Uterus (tissue), 3 donors: ENCODE measurements at regions not wholly inside any gene's neighbourhood (a gene's known extent, or its start where the extent isn't known, plus 50 kb on each side); places are given as distances from the start of the nearest gene placed in this dataset.

Experiments used
- DNase-seq, 2 donors: peaks; one replicate each; pipeline ENCODE4 v3.0.0-alpha.2; 2019 to 2020
- H3K27ac ChIP-seq, 2 donors: fragments of 200-600 bp; sonication (generic); 1 replicate in 1 of 2; 2 replicates in 1 of 2; pipeline ENCODE4 v1.5.1; 2016 to 2018
- H3K27me3 ChIP-seq, 2 donors: fragments of 200-600 bp; sonication (generic); one replicate each; pipeline ENCODE4 v1.5.1; 2018 to 2019; ENCODE audit warnings: control low read depth in 1 of 2
- H3K36me3 ChIP-seq, 2 donors: fragments of 200-600 bp; sonication (generic); one replicate each; pipeline ENCODE4 v1.5.1; 2019; ENCODE audit warnings: control low read depth in 1 of 2
- H3K4me1 ChIP-seq, 2 donors: fragments of 200-600 bp; sonication (generic); one replicate each; pipeline ENCODE4 v1.5.1; 2018 to 2019; ENCODE audit warnings: control low read depth in 1 of 2
- H3K4me3 ChIP-seq, 2 donors: fragments of 200-600 bp; sonication (generic); 1 replicate in 1 of 2; 2 replicates in 1 of 2; pipeline ENCODE4 v1.5.1; 2018 to 2019; ENCODE audit warnings: mild to moderate bottlenecking in 1 of 2
- H3K9me3 ChIP-seq, 2 donors: fragments of 200-600 bp; sonication (generic); one replicate each; pipeline ENCODE4 v1.5.1; 2019; ENCODE audit warnings: control low read depth in 1 of 2
- POLR2A ChIP-seq, 2 donors: fragments of 450-650 bp; IDR thresholded peaks; one replicate each; pipeline ENCODE4 v1.6.1; 2016; ENCODE audit warnings: antibody characterized with exemption in 2 of 2, mild to moderate bottlenecking in 1 of 2, moderate library complexity in 1 of 2
- intact Hi-C: fragments of 100-400 bp; cut with DNase I; formaldehyde crosslinking; loops from one replicate; pipeline ENCODE4 v1.15.1; 2023; ENCODE audit warnings: low total_unique reads
- TF ChIP-seq, protein P1 (sequence below), 4 experiments: fragments of 200-600 bp in 2 of 4; fragments of 450-650 bp in 2 of 4; sonication (generic) in 2 of 4; IDR thresholded peaks; one replicate each; pipeline ENCODE4 v1.5.1; 2016 to 2019; ENCODE audit warnings: antibody characterized with exemption in 4 of 4, mild to moderate bottlenecking in 2 of 4, moderate library complexity in 1 of 4
- donor health status: DM: yes; HTN: yes; CAD: no.

DNA sequence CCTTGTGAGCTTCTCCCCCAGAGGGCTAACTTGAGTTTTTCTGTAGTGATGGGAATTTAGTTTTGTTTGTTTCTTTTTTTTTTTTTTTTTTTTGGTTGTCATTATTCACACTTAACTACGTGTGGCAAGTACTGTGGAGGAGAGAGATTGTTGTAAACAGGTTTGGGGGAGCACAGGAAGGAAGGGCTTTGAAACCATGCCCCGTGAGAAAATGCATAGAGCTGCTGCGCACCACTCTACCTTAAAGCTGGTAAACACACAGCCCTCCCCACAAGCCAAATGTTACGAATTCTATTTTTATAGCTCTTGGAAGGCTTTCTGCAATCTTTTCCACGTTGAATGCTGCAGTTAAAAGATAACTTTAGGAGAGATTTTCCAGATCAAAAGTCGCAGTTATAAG is 76.2 kb downstream of the ZNF22 start:
- intact Hi-C loops: no loop called here
- H3K27ac ChIP-seq: no peak overlapping the region
- DNase-seq: no peak
- no peak overlapping the region for H3K4me3 ChIP-seq
- TF ChIP-seq, protein P1, sequence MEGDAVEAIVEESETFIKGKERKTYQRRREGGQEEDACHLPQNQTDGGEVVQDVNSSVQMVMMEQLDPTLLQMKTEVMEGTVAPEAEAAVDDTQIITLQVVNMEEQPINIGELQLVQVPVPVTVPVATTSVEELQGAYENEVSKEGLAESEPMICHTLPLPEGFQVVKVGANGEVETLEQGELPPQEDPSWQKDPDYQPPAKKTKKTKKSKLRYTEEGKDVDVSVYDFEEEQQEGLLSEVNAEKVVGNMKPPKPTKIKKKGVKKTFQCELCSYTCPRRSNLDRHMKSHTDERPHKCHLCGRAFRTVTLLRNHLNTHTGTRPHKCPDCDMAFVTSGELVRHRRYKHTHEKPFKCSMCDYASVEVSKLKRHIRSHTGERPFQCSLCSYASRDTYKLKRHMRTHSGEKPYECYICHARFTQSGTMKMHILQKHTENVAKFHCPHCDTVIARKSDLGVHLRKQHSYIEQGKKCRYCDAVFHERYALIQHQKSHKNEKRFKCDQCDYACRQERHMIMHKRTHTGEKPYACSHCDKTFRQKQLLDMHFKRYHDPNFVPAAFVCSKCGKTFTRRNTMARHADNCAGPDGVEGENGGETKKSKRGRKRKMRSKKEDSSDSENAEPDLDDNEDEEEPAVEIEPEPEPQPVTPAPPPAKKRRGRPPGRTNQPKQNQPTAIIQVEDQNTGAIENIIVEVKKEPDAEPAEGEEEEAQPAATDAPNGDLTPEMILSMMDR (IDR thresholded peaks at IDR 0.05): no peak
- TF ChIP-seq POLR2A (IDR thresholded peaks at IDR 0.05): no peak
- no peaks in the 10 kb centered on the region for H3K4me1 ChIP-seq
- no peaks in the 10 kb centered on the region for H3K36me3 ChIP-seq
- H3K9me3 ChIP-seq: no peaks in the 10 kb centered on the region
- no peaks in the 10 kb centered on the region for H3K27me3 ChIP-seq

DNA sequence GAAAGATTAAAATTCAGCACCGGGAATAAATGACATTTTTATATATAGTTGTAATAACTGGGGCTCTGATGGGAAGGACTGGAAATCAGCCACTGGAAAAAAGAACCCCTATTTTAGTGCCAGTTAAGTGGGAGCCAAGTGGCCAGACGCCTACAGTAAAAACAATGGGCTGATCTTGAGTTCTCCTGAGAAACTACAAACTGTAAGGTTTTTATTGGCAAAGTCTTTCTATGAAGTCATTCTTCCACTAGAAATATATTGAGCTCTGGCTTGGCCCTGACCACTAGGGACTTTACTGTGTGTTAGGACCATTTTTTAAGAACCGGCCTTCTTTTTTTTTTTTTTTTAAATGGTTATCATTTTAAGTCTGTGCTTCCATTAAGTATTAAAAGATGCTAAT is 79.6 kb downstream of the ZNF22 start:
- Histone ChIP-seq H3K4me1 (no peaks in the 10 kb centered on the region), H3K4me3 (no peak overlapping the region), H3K27ac (no peak overlapping the region), H3K9me3 (peaks cover 0 to under 1% of the 10 kb centered on the region in 2 donors), H3K27me3 (no peaks in the 10 kb centered on the region), H3K36me3 (no peaks in the 10 kb centered on the region)
- DNase-seq: no peak
- TF ChIP-seq, protein P1 (IDR thresholded peaks at IDR 0.05): no peak
- TF ChIP-seq POLR2A (IDR thresholded peaks at IDR 0.05): no peak
- intact Hi-C loops: no loop called here

DNA sequence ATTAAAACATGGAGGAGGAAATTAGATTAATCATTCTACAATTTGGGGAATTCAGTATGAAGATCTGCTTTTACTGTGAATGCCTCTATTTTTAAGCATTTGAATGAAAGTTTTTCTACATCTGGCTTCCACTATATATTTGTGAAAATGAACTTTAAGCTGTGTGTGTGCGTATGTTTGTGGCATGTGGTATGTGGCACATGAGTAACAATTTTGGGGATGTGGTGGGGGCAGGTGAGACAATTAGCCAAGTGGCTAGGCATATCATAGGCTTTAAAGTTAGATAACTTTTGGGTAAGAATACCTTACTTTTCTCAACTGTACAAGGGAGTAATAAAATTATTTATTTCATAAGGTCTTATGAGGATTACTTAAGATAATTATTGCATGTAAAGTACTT is 81.5 kb downstream of the ZNF22 start:
- intact Hi-C loops: no loop called here
- H3K4me3 ChIP-seq: no peak overlapping the region
- no peak overlapping the region for H3K27ac ChIP-seq
- no peak for DNase-seq
- no peaks in the 10 kb centered on the region for H3K4me1 ChIP-seq
- H3K9me3 ChIP-seq: peaks cover 0 to 3% of the 10 kb centered on the region in 2 donors
- no peaks in the 10 kb centered on the region for H3K27me3 ChIP-seq
- H3K36me3 ChIP-seq: no peaks in the 10 kb centered on the region
- no peak for TF ChIP-seq POLR2A (IDR thresholded peaks at IDR 0.05)
- TF ChIP-seq, protein P1 (IDR thresholded peaks at IDR 0.05): no peak

DNA sequence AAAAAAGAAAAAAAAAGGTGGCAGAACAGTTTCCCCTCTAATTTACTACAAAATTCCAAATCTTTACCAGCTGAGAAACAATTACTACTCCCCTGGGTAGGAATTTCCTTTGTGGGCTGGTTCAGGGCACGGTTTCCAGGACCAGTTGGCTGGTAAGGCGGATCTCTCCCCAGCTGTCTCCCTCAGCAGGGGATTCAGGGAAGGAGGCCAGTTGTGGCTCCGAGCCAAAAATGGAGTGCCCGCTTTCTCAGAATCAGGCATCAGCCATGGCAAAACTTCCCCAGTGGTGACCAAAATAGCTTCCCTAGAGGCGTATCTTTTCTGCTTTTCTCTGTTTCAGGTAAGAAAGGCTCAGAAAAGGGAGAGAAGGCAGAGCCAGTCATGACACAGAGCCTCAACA is 91.2 kb downstream of the ZNF22 start:
- intact Hi-C loops: no loop called here

DNA sequence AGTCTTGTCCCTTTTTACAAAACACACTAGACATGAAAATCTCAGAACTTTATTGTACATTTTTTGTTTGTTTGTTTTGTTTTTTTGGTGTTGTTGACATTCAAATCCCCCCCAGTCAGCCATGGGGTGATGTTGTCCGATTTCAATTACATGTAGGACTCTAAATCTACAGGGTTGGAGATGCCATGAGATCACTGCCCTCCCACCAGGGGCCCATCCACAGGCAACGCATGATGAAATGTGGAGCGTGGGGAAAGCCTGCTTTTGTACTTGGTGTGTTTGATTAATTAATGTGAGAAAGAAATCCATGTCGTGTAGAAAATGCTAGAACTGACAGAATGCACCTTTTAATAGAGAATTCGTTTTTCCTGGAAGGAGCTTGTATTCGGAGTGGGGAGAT is 93.2 kb downstream of the ZNF22 start:
- H3K27me3 ChIP-seq: no peaks in the 10 kb centered on the region
- no peak overlapping the region for H3K27ac ChIP-seq
- DNase-seq: no peak
- intact Hi-C loops: no loop called here
- no peaks in the 10 kb centered on the region for H3K4me1 ChIP-seq
- TF ChIP-seq, protein P1 (IDR thresholded peaks at IDR 0.05): no peak
- no peak for TF ChIP-seq POLR2A (IDR thresholded peaks at IDR 0.05)
- no peak overlapping the region for H3K4me3 ChIP-seq
- H3K36me3 ChIP-seq: no peaks in the 10 kb centered on the region
- H3K9me3 ChIP-seq: no peaks in the 10 kb centered on the region

More for the DNA sequence above, 91.2 kb downstream of the ZNF22 start:
- H3K4me3 ChIP-seq: no peak overlapping the region
- no peaks in the 10 kb centered on the region for H3K4me1 ChIP-seq
- TF ChIP-seq, protein P1 (IDR thresholded peaks at IDR 0.05): no peak
- TF ChIP-seq POLR2A (IDR thresholded peaks at IDR 0.05): no peak
- no peak for DNase-seq
- H3K27ac ChIP-seq: no peak overlapping the region
- H3K27me3 ChIP-seq: no peaks in the 10 kb centered on the region
- H3K9me3 ChIP-seq: no peaks in the 10 kb centered on the region
- H3K36me3 ChIP-seq: no peaks in the 10 kb centered on the region
